Thymus (tissue), 11 donors: ENCODE measurements at regions not wholly inside any gene's neighbourhood (a gene's known extent, or its start where the extent isn't known, plus 50 kb on each side); places are given as distances from the start of the nearest gene placed in this dataset.

Experiments
- DNase-seq, 9 donors: peaks; one replicate each; pipeline ENCODE4 v3.0.0-alpha.2; 2013; ENCODE audit warnings: low spot score in 9 of 9, low read depth in 6 of 9, missing footprints in 1 of 9
- H3K27ac ChIP-seq, 2 donors: one replicate each; pipeline ENCODE4 v1.5.1; 2013; ENCODE audit warnings: control low read depth in 1 of 2, low read depth in 1 of 2, low read length in 1 of 2, mild to moderate bottlenecking in 1 of 2, moderate library complexity in 1 of 2
- H3K27me3 ChIP-seq, 2 donors: one replicate each; pipeline ENCODE4 v1.5.1; 2013; ENCODE audit warnings: low read length in 1 of 2; ENCODE audit not compliant: control insufficient read depth in 2 of 2, insufficient read depth in 1 of 2
- H3K36me3 ChIP-seq, 2 donors: one replicate each; pipeline ENCODE4 v1.5.1; 2013; ENCODE audit warnings: low read length in 1 of 2, mild to moderate bottlenecking in 1 of 2, moderate library complexity in 1 of 2; ENCODE audit not compliant: control insufficient read depth in 2 of 2, insufficient read depth in 2 of 2
- H3K4me1 ChIP-seq, 2 donors: one replicate each; pipeline ENCODE4 v1.5.1; 2013; ENCODE audit warnings: low read length in 2 of 2; ENCODE audit not compliant: control insufficient read depth in 2 of 2, insufficient read depth in 2 of 2
- H3K4me3 ChIP-seq, 2 donors: one replicate each; pipeline ENCODE4 v1.5.1; 2013; ENCODE audit warnings: low read length in 2 of 2, control low read depth in 1 of 2, mild to moderate bottlenecking in 1 of 2
- H3K9me3 ChIP-seq, 2 donors: one replicate each; pipeline ENCODE4 v1.5.1; 2013; ENCODE audit warnings: low read length in 1 of 2, mild to moderate bottlenecking in 1 of 2; ENCODE audit not compliant: control insufficient read depth in 2 of 2, insufficient read depth in 1 of 2
- WGBS: extraction: QIAGEN DNeasy Blood & Tissue Kit; methylation state at CpG from one replicate; pipeline ENCODE4 v1.1.7; 2013; 5-methylcytosine and 5-hydroxymethylcytosine counted together
- donor health status: healthy.

DNA sequence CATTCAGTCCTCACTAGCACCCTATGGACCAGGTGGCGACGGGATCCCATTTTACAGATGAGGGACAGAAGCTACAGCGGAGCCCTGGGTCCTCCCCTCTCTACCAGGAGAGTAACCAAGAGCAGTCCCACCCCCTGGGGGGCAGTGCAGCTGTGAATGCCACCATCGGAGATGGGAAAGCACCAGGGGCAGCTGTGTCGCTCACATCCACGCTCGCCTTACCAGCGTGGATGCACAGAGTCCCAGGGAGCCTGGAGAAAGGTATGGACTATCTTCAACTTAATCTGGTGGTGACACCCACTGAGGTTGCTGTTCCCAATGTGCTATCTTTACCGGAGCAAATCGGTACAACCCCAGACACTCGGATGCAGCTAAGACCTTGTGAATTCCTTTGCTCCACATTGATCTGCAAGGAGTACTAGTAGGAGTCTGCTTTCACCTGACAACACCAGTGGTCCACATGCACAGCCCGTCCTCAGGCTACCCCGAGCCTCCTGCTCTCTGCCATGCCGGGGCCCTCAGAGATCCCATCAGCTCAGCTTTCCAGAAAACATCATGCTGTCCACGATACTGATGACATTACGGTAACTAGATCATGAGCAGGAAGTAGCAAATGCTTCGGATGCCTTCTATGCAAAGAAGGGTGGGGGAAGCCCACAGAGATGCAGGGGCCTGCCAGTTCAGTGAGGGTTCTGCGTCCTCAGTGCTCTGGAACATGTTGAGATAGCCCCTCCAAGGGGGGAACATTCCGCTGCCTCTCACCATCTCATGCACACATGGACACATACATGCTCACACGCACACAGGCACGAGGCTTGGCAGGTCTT lies 126.0 kb downstream of the CTTN start:
- Histone ChIP-seq H3K4me3 (no peak overlapping the region), H3K27me3 (peaks cover 2 to 18% of the 10 kb centered on the region in 2 donors), H3K36me3 (no peaks in the 10 kb centered on the region), H3K27ac (no peak overlapping the region), H3K9me3 (peaks cover 0 to 3% of the 10 kb centered on the region in 2 donors), H3K4me1 (peaks cover 3 to 11% of the 10 kb centered on the region in 2 donors)
- no peak for DNase-seq
- 84% methylated on average over 21 of the region's 21 CpGs for WGBS

DNA sequence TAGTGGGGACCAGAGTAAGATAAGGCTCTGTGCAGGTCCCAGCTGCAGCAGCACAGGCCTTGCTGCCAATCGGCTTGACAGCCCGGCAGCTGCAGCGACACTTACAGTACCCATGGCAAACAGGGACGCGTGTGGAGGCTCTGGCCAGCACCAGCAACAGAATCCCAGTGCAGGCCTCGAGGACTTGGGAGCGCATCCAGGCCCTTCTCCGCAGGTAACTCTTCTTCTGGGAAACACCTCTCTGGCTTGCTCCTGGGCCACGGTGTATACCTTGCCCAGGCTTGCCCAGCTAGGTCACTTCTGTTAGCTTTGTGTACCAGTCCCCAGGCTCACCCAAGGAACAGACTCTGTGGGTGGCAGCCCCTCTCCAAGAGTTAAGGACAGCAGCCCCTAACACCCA lies 126.7 kb downstream of the CTTN start:
- Histone ChIP-seq H3K9me3 (peaks cover 0 to 6% of the 10 kb centered on the region in 2 donors), H3K27ac (no peak overlapping the region), H3K36me3 (no peaks in the 10 kb centered on the region), H3K4me1 (peaks cover 3 to 11% of the 10 kb centered on the region in 2 donors), H3K4me3 (no peak overlapping the region), H3K27me3 (peaks cover 2 to 18% of the 10 kb centered on the region in 2 donors)
- WGBS, result 86% methylated on average over 9 of the region's 9 CpGs
- DNase-seq, result no peak

DNA sequence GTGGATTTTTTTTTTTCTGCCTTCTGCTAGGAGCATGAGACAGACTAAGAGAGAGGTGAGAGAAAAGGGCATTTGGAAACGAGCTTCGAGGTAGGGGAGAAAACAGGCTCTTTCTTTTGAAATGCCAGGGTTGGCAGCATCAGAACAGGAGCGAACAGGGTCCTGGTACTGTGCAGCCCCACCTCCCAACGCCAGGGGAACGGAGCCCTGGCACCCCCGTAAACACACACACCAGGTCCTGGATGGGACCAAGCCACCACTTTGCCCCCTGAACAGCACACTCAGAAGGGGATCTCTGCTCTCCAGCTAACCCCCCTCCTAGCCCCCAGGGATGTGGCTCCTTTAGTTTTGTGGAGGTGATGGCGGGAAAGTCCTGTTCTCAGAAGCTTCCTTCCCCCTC lies 127.1 kb downstream of the CTTN start:
- H3K4me1 ChIP-seq, result peaks cover 3 to 11% of the 10 kb centered on the region in 2 donors
- no peak for DNase-seq
- whole genome bisulfite sequencing, result 95% methylated on average over 7 of the region's 7 CpGs
- H3K27me3 ChIP-seq, result peaks cover 2 to 18% of the 10 kb centered on the region in 2 donors
- no peak overlapping the region for H3K4me3 ChIP-seq
- H3K9me3 ChIP-seq, result peaks cover 0 to 6% of the 10 kb centered on the region in 2 donors
- no peak overlapping the region for H3K27ac ChIP-seq
- no peaks in the 10 kb centered on the region for H3K36me3 ChIP-seq

DNA sequence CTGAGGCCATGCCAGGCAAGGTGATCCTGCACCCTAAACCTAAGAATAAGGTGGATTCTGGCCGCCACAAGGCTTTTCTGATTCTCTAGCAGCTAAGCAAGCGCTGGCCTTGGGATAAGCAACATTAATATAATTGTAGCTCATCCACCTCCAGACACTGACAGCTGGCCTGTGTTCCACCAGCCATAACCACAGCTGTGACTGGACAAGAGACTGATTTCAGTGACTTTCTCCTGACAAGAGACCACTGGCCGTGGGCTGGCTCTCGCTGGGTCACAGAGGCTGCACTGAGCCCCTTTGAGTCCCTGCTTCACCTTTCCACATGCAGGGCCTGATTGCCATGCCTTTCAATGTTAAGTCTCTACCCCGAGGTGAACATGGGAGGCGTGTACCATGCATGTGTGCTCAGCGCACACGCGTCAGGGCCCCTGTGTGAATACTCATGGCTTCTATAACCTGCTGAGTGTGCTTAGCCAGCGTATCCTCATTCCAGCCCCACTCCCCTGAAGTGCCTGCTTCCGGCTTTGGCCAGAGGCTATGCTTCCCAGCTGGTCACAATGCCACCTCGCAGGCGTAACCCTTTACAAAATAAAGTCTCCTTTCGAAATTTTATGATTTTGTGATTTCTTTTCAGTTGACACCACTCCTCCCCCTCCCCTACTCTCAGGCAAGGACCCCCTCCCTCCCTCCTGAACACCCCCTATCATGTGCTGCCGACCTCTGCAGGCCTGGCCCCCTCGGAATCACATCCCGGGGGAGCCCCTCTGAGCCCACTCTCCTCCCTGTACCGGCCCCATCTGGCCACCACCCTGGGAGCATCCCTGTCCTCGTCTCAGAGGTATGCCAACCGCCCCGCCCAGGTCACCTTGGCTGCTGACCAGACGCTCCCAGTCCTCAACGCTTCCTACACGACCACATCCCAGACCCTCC lies 128.1 kb downstream of the CTTN start:
- Histone ChIP-seq H3K4me1 (peaks cover 3 to 11% of the 10 kb centered on the region in 2 donors), H3K36me3 (no peaks in the 10 kb centered on the region), H3K4me3 (no peak overlapping the region), H3K27ac (no peak overlapping the region), H3K9me3 (peaks cover 0 to 6% of the 10 kb centered on the region in 2 donors), H3K27me3 (peaks cover 2 to 18% of the 10 kb centered on the region in 2 donors)
- WGBS, result 90% methylated on average over 24 of the region's 24 CpGs
- no peak for DNase-seq

DNA sequence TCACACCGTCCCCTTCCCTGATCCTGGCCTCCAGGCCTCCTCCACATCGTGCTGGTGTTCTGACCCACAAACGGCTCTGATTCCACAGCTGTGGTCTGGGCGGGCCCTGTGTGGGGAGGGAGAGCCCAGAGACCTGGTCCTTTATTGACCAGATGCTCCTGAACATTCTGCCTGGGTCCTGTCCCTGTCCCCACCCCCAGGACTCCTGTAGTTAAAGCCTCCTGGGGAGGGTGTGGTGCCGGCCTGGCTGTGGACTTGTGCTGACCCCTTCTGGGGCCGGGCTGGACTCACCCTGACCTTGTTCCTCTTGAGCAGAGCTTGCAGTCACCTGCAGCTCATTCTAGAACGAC lies 128.7 kb downstream of the CTTN start:
- no peak overlapping the region for H3K27ac ChIP-seq
- H3K27me3 ChIP-seq, result peaks cover 2 to 14% of the 10 kb centered on the region in 2 donors
- H3K9me3 ChIP-seq, result peaks cover 0 to 6% of the 10 kb centered on the region in 2 donors
- no peak overlapping the region for H3K4me3 ChIP-seq
- peaks cover 3 to 11% of the 10 kb centered on the region in 2 donors for H3K4me1 ChIP-seq
- no peaks in the 10 kb centered on the region for H3K36me3 ChIP-seq
- 87% methylated on average over 7 of the region's 7 CpGs for WGBS
- no peak for DNase-seq

DNA sequence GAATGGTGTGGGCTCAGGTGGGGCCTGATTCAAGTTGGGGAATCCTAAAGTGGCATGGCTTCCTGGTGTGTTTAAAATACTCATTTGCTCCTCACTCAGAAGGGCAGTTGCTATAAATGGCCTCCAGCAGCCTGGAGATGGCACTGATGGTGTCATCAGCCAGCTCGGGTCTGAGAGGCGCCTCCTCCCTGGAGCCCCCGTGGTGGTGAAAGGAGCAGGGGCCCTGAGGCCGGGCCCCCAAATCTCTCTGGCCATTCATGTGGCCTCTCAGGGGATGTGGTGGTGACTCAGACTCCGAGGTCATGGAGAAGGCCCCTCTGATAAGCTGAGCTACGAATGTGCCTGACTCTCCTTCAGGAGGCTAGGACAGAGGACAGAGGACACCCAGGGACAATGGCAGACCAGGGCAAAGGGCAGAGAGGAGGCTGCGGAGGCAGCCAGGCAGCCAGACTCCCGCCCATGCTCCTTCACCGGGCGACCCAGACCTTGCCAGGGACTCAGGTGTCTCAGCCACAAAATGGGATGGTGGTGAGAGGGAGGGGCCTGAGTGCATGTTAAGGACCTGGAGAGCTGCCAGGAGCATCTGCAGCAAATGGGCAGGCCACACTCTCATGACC lies 129.2 kb downstream of the CTTN start:
- Histone ChIP-seq H3K36me3 (no peaks in the 10 kb centered on the region), H3K4me3 (no peak overlapping the region), H3K27ac (no peak overlapping the region), H3K27me3 (peaks cover 0 to 8% of the 10 kb centered on the region in 2 donors), H3K9me3 (peaks cover 0 to 6% of the 10 kb centered on the region in 2 donors), H3K4me1 (peaks cover under 1 to 11% of the 10 kb centered on the region in 2 donors)
- 92% methylated on average over 10 of the region's 10 CpGs for WGBS
- DNase-seq, result no peak

DNA sequence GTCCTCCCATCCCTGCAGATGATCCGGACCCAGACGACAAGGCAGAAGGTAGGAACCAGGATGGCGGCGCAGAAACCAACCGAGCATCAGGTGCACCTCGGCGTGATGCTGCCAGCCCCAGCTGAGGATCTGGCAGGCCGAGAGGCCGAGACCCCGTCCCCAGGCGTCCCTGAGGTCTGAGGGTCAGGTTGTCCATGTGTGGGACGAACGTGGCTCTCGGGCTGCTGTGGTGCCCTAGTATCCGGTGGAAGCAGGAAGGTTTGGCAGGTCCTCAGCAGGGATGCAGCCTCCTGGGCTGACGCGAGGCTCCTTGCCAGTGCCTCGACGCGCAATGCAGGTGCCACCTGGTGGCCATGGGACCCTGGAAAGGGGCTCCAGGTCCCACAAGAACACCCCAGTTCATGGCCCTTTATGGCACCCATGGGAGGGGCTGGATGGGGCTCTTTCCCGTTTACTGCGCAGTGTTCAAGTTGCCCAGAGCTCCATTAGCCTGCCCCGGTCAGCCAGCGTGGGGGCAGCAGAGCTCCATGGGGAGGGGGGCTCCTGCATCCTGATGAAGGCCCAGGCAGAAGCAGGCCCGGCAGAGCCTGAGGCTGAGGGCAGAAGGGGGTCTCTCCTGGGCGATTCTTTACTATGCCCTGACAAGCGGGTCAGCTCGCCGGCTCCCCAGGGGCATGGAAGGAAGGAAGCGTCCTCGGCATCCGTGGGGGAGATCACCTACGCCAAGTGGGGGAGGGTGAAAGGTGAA lies 129.9 kb downstream of the CTTN start:
- Histone ChIP-seq H3K4me3 (no peak overlapping the region), H3K36me3 (no peaks in the 10 kb centered on the region), H3K27me3 (peaks cover 0 to 4% of the 10 kb centered on the region in 2 donors), H3K9me3 (peaks cover 0 to 6% of the 10 kb centered on the region in 2 donors), H3K4me1 (peaks cover 0 to 4% of the 10 kb centered on the region in 2 donors), H3K27ac (no peak overlapping the region)
- DNase-seq, result no peak
- WGBS, result 84% methylated on average over 33 of the region's 33 CpGs

DNA sequence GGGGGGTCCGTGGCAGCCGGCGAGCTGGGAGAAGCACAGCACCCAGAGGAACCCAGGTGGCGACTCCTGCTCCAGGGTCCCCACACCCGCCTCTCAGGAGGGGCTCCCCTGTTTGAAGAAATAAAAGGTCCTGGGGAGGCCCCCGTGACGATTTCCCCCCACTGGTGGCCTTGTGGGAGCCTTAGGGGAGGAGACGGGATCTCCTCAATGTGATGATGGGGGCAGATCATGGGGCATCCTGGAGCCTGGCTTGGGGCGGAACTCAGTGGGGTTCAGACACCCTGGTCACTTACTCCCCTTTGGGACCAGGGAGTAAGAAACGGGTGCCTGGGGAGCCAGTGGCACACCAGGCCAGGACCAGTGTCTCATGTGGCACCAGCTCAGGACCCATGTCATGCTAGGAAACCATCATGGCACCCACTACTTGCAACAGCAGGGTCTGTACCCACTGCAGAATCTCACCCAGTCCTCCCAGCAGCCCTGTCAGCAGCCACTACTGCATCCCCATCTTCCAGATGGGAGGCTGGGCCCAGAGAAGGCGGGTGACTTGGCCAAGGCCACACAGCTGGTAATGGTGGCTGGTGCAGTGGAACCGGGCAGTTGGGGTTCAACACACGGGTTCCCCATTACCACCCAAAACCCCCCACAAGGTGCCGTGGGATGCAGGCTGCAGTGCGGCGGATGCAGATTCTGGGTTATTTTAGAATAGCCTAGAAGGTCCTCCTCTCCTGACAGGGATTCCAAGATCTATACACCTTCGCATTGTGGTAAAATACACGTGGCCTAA lies 130.7 kb downstream of the CTTN start:
- H3K27me3 ChIP-seq, result peaks cover 0 to 2% of the 10 kb centered on the region in 2 donors
- peaks cover 0 to 6% of the 10 kb centered on the region in 2 donors for H3K9me3 ChIP-seq
- no peak overlapping the region for H3K4me3 ChIP-seq
- peaks cover 0 to 3% of the 10 kb centered on the region in 2 donors for H3K4me1 ChIP-seq
- no peak for DNase-seq
- no peak overlapping the region for H3K27ac ChIP-seq
- no peaks in the 10 kb centered on the region for H3K36me3 ChIP-seq
- WGBS, result 96% methylated on average over 18 of the region's 18 CpGs
